ENCODE measurements at regions not wholly inside any gene's neighbourhood (a gene's known extent, or its start where the extent isn't known, plus 50 kb on each side); places are given as distances from the start of the nearest gene placed in this dataset.

DNA sequence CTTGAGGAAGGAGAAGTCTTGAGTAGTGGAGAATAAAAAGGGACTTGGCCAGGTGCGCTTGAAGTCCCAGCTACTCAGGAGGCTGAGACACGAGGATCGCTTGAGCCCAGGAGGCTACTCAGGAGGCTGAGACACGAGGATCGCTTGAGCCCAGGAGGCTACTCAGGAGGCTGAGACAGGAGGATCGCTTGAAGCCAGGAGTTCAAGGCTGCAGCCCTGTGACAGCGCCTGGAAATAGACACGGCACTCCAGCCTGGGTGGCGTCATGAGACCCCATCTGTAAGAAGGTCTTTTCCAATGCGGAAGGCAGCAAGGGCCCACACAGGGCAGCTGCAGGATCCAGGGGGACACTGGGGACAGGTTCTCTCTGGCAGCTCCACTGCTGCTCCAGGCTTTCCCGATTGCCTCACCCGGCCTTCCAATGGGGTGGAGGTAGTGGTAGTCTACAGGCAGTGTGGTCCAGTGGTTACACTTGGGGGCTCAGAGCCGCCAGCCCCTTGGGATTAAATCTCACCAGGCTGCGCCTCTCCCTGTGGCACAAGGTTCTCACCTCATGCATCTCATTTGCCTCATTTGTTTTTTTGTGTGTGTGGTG lies 143.4 kb downstream of the SEC14L1 start:
- CTCF ChIA-PET, result interaction anchor here (0.6 kb wide), 1 partner anchor 27 kb away, joined by 3 read pairs; no protein-coding TSS in a partner anchor
- DNase-seq (ENCODE audit: low spot score), result no peak
- POLR2A ChIA-PET (ENCODE audit: low non-redundant PET), result interaction anchor here (0.6 kb wide), 1 partner anchor 14 kb away, joined by 3 read pairs; no protein-coding TSS in a partner anchor
- TF ChIP-seq, protein P1, sequence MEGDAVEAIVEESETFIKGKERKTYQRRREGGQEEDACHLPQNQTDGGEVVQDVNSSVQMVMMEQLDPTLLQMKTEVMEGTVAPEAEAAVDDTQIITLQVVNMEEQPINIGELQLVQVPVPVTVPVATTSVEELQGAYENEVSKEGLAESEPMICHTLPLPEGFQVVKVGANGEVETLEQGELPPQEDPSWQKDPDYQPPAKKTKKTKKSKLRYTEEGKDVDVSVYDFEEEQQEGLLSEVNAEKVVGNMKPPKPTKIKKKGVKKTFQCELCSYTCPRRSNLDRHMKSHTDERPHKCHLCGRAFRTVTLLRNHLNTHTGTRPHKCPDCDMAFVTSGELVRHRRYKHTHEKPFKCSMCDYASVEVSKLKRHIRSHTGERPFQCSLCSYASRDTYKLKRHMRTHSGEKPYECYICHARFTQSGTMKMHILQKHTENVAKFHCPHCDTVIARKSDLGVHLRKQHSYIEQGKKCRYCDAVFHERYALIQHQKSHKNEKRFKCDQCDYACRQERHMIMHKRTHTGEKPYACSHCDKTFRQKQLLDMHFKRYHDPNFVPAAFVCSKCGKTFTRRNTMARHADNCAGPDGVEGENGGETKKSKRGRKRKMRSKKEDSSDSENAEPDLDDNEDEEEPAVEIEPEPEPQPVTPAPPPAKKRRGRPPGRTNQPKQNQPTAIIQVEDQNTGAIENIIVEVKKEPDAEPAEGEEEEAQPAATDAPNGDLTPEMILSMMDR (conservative IDR thresholded peaks at IDR 0.05; ENCODE audit: low read depth), result no peak
- H3K27ac ChIP-seq, result peak overlapping the region; percentile 100

DNA sequence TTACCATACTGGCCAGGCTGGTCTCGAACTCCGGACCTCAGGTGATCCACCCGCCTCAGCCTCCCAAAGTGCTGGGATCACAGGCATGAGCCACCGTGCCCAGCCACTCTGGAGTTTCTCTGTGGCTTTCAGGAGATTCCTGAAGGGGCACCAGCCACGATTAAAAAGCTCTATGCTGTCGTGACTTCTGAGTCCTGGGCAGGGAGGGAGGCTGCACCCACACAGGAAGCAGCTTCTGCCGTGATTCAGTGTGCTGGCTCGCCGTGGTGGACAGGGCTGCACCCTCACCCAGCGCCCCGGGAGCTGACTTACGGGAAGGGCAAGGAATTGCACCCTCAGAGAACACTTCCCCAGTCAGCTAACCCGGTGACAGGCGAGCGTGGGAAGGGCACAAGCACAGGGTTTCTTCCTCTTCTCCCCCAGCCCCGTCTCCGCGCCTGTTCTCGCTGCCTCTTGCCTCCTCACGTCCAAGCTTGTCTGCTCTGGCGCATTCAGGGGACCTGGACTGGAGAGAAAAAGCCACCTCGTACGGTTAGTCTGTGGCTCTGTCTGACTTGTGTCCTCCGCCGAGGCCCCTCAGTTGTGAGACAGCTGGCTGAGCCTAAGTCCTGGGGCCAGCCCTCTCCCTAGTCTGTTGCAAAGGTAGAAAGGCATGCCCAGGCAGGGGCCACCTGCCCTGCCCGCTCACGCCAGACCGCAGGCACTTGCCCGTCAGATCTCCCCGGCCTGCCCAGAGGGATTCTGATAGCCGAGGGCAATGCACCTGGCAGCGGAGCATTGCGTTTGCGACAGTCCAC lies 145.0 kb downstream of the SEC14L1 start:
- DNase-seq (ENCODE audit: low spot score), result peak; percentile 82
- H3K27ac ChIP-seq, result peak overlapping the region; percentile 100
- CTCF ChIA-PET, result interaction anchor here (0.6 to 2.5 kb wide), 2 partner anchors 31 to 32 kb away, joined by 3 to 12 read pairs; no protein-coding TSS in a partner anchor
- TF ChIP-seq, protein P1 (conservative IDR thresholded peaks at IDR 0.05; ENCODE audit: low read depth), result no peak
- POLR2A ChIA-PET (ENCODE audit: low non-redundant PET), result interaction anchor here (3.3 kb wide), 1 partner anchor 31 kb away, joined by 24 read pairs; no protein-coding TSS in a partner anchor

DNA sequence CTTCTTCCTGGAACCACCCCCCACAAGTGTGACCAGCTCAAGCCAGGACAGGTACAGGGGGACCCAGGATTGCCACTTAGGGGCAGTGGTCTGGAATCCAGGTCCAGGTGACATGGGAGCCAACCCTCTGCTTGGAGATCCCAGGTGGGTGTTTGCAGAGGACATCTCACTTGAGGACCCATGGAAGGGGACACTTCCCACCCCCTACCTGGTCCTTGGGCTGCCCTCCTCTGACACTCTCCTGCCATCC lies 145.5 kb downstream of the SEC14L1 start:
- CTCF ChIA-PET, result interaction anchor here (2.5 kb wide), 1 partner anchor 31 kb away, joined by 12 read pairs; no protein-coding TSS in a partner anchor
- TF ChIP-seq, protein P1 (conservative IDR thresholded peaks at IDR 0.05; ENCODE audit: low read depth), result no peak
- POLR2A ChIA-PET (ENCODE audit: low non-redundant PET), result interaction anchor here (3.3 kb wide), 1 partner anchor 31 kb away, joined by 24 read pairs; no protein-coding TSS in a partner anchor
- peak overlapping the region; percentile 100 for H3K27ac ChIP-seq
- no peak for DNase-seq (ENCODE audit: low spot score)

DNA sequence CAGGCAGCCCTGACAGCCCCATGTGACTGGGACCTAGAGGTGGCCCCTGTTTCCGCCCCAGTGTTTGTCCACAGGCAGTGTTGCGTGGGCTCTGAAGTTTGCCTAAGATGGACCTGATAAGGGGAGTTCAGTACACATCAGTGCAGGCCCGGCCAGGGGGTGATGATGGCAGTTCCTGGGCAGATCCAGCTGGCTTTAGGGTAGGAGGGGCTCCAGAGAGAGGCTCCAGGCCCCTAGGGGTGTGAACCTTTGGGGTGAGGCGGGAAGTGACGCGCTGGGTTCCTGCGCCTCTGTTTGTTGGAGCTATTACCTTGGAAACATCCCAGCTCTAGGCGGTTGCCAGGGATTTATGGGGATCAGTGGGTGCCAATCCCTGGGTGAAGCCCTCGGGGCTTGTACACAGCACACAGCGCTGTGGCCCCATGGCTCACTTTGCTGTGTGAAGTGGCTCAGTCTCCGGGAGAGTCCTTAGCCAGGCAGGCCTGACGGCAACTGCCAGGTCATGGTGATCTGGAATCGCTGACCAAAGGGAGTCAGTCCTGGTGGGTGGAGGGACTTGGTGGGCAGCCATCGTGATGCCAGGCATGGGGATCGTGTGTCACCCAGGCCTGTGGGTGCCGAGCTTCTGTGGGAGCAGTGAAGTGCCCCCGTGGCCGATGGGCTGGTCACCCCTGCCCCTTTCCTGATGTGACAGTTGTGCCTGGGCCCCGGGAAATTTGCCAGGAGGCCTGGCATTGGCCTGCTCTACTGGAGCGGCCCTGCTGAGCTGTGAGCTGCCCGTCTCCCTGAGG lies 146.1 kb downstream of the SEC14L1 start:
- peak; percentile 92 for DNase-seq (ENCODE audit: low spot score)

DNA sequence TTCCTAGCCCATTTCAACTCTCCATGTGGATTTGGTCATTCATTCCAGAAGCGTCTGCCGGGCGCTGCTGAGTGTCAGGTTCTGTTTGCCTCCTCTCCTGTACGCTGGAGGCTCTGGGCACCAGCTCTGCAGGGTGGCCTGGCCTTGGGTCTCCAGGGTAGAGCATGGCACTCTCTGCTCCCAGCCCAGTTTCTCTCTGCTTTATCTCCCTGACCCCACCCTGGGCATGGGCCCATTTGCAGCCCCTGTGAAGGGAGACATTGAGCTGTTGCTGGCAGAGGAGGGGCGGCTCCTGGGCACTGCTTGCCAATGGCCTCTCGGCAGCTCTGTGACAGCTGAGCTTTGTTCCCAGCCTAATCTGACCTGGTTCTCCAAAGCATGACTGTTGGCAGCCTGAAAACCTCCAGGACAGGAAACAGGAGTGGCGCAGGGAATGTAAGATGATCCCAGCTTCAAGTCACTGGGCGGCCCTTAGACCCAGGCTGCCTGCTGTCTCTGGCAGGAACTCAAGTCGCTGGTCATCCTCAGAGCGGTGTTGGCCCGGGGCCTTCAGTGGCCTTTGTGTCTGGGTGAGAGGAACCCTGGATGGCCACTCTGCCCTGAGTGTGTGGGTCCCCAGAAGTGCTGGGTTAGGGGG lies 146.8 kb downstream of the SEC14L1 start:
- TF ChIP-seq, protein P1 (conservative IDR thresholded peaks at IDR 0.05; ENCODE audit: low read depth), result no peak
- CTCF ChIA-PET, result interaction anchor here (0.6 to 2.5 kb wide), 3 partner anchors 13 to 142 kb away, joined by 3 to 12 read pairs (median 4); no protein-coding TSS in a partner anchor
- peak overlapping the region; percentile 100 for H3K27ac ChIP-seq
- POLR2A ChIA-PET (ENCODE audit: low non-redundant PET), result interaction anchor here (3.3 kb wide), 1 partner anchor 32 kb away, joined by 24 read pairs; no protein-coding TSS in a partner anchor
- peak; percentile 79 for DNase-seq (ENCODE audit: low spot score)

More for the DNA sequence above, 146.1 kb downstream of the SEC14L1 start:
- CTCF ChIA-PET, result interaction anchor here (0.6 to 2.5 kb wide), 2 partner anchors 14 to 32 kb away, joined by 3 to 12 read pairs; no protein-coding TSS in a partner anchor
- TF ChIP-seq, protein P1 (conservative IDR thresholded peaks at IDR 0.05; ENCODE audit: low read depth), result no peak
- POLR2A ChIA-PET (ENCODE audit: low non-redundant PET), result interaction anchor here (3.3 kb wide), 1 partner anchor 32 kb away, joined by 24 read pairs; no protein-coding TSS in a partner anchor
- peak overlapping the region; percentile 100 for H3K27ac ChIP-seq
